ENCODE measurements at regions not wholly inside any gene's neighbourhood (a gene's known extent, or its start where the extent isn't known, plus 50 kb on each side); places are given as distances from the start of the nearest gene placed in this dataset.

DNA sequence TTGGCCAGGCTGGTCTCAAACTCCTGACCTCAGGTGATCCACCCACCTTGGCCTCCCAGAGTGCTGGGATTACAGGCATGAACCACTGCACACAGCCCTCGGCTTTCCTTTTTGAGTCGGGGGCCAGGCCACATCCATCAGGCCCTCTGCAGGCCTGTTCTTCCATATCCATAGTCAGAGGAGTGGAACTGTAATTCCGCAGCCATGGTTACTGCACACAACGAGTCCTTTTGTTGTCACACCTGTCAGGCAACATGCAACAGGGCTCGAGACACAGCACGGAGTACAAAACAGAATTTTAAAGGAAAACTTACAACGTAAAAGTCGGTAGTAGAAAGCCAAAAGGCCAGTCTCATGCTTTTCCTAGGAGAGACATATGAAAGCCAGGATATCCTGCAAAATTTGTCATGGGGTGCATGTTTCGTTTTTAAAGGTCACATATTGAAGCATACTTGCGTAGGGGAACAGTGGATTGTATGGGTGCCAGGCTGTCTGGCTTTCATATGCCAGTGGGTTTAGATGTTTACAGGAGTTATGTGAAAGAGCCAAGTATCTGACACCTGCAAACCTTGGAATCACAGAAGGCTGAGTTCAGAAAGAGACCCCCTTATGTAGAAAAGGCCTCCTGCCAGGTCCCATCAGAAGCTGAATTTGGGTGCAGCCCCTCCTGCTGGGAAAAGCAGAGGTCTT, 63.2 kb upstream of the LPP start:
- TF ChIP-seq CTCF (IDR thresholded peaks at IDR 0.05): no peak
- TF ChIP-seq EP300 (IDR thresholded peaks at IDR 0.05): no peak
